ENCODE measurements at regions not wholly inside any gene's neighbourhood (a gene's known extent, or its start where the extent isn't known, plus 50 kb on each side); places are given as distances from the start of the nearest gene placed in this dataset.

GRCh38 chr15:58298879-58299850, 132.6 kb upstream of the LIPC start:
- Mint-ChIP-seq H3K4me1 (no peaks in the 10 kb centered on the region), H3K4me3 (no peak overlapping the region), H3K36me3 (peaks cover 3% of the 10 kb centered on the region in 2 donors), H3K9me3 (peaks cover 5 to 6% of the 10 kb centered on the region in 2 donors), H3K27me3 (peaks cover 0 to 5% of the 10 kb centered on the region in 2 donors), H3K27ac (no peak overlapping the region)
- ATAC-seq (replicated peaks) (no peak), DNase-seq (no peak)

- H3K9me3 Mint-ChIP-seq = peaks cover 0 to 2% of the 10 kb centered on the region in 2 donors
- no peak overlapping the region for H3K4me3 Mint-ChIP-seq
- H3K36me3 Mint-ChIP-seq = no peaks in the 10 kb centered on the region
- H3K27me3 Mint-ChIP-seq = peaks cover 0 to 5% of the 10 kb centered on the region in 2 donors
- no peak for DNase-seq
- no peak overlapping the region for H3K27ac Mint-ChIP-seq
- H3K4me1 Mint-ChIP-seq = no peaks in the 10 kb centered on the region
- no peak for ATAC-seq (replicated peaks)
Measured at GRCh38 chr15:58302832-58303231, 129.0 kb upstream of the LIPC start.

- H3K9me3 Mint-ChIP-seq = peaks cover 0 to 2% of the 10 kb centered on the region in 2 donors
- H3K36me3 Mint-ChIP-seq = no peaks in the 10 kb centered on the region
- peaks cover 0 to 5% of the 10 kb centered on the region in 2 donors for H3K27me3 Mint-ChIP-seq
- H3K4me1 Mint-ChIP-seq = no peaks in the 10 kb centered on the region
- no peak for DNase-seq
- H3K4me3 Mint-ChIP-seq = no peak overlapping the region
- no peak overlapping the region for H3K27ac Mint-ChIP-seq
- ATAC-seq (replicated peaks) = no peak
Measured at GRCh38 chr15:58303236-58303635, 128.6 kb upstream of the LIPC start.

GRCh38 chr15:58306591-58307312, 125.0 kb upstream of the LIPC start:
- DNase-seq (no peak), ATAC-seq (replicated peaks) (no peak)
- no peaks in the 10 kb centered on the region for H3K36me3 Mint-ChIP-seq
- H3K4me3 Mint-ChIP-seq = no peak overlapping the region
- H3K27ac Mint-ChIP-seq = no peak overlapping the region
- H3K27me3 Mint-ChIP-seq = no peaks in the 10 kb centered on the region
- H3K9me3 Mint-ChIP-seq = no peaks in the 10 kb centered on the region
- no peaks in the 10 kb centered on the region for H3K4me1 Mint-ChIP-seq

- Mint-ChIP-seq H3K4me1 (no peaks in the 10 kb centered on the region), H3K27me3 (no peaks in the 10 kb centered on the region), H3K36me3 (no peaks in the 10 kb centered on the region), H3K4me3 (no peak overlapping the region), H3K27ac (no peak overlapping the region), H3K9me3 (no peaks in the 10 kb centered on the region)
- DNase-seq = no peak
- no peak for ATAC-seq (replicated peaks)
Measured at GRCh38 chr15:58307313-58307961, 124.4 kb upstream of the LIPC start.

GRCh38 chr15:58308742-58309355, 122.9 kb upstream of the LIPC start:
- Mint-ChIP-seq H3K27ac (no peak overlapping the region), H3K27me3 (no peaks in the 10 kb centered on the region), H3K4me3 (no peak overlapping the region), H3K36me3 (no peaks in the 10 kb centered on the region), H3K4me1 (peaks cover 4% of the 10 kb centered on the region in 2 donors), H3K9me3 (no peaks in the 10 kb centered on the region)
- ATAC-seq (replicated peaks) = no peak
- DNase-seq = no peak

GRCh38 chr15:58309963-58310928, 121.5 kb upstream of the LIPC start:
- Mint-ChIP-seq H3K9me3 (no peaks in the 10 kb centered on the region), H3K27me3 (no peaks in the 10 kb centered on the region), H3K27ac (no peak overlapping the region), H3K36me3 (no peaks in the 10 kb centered on the region), H3K4me1 (peaks cover 7 to 10% of the 10 kb centered on the region in 2 donors), H3K4me3 (no peak overlapping the region)
- ATAC-seq (replicated peaks) = no peak
- no peak for DNase-seq

- H3K36me3 Mint-ChIP-seq = no peaks in the 10 kb centered on the region
- ATAC-seq (replicated peaks) (no peak), DNase-seq (no peak)
- no peak overlapping the region for H3K4me3 Mint-ChIP-seq
- H3K4me1 Mint-ChIP-seq = peaks cover 7 to 10% of the 10 kb centered on the region in 2 donors
- no peaks in the 10 kb centered on the region for H3K9me3 Mint-ChIP-seq
- H3K27ac Mint-ChIP-seq = no peak overlapping the region
- H3K27me3 Mint-ChIP-seq = no peaks in the 10 kb centered on the region
Measured at GRCh38 chr15:58311556-58311955, 120.2 kb upstream of the LIPC start.

- peaks cover 7 to 10% of the 10 kb centered on the region in 2 donors for H3K4me1 Mint-ChIP-seq
- DNase-seq (no peak), ATAC-seq (replicated peaks) (no peak)
- H3K27me3 Mint-ChIP-seq = no peaks in the 10 kb centered on the region
- no peak overlapping the region for H3K4me3 Mint-ChIP-seq
- no peaks in the 10 kb centered on the region for H3K36me3 Mint-ChIP-seq
- H3K27ac Mint-ChIP-seq = no peak overlapping the region
- no peaks in the 10 kb centered on the region for H3K9me3 Mint-ChIP-seq
Measured at GRCh38 chr15:58312031-58312430, 119.8 kb upstream of the LIPC start.

GRCh38 chr15:58313304-58313703, 118.5 kb upstream of the LIPC start:
- Mint-ChIP-seq H3K27ac (no peak overlapping the region), H3K27me3 (no peaks in the 10 kb centered on the region), H3K4me3 (no peak overlapping the region), H3K36me3 (no peaks in the 10 kb centered on the region), H3K9me3 (no peaks in the 10 kb centered on the region), H3K4me1 (peaks cover 7 to 10% of the 10 kb centered on the region in 2 donors)
- no peak for ATAC-seq (replicated peaks)
- no peak for DNase-seq

- peaks cover 7 to 10% of the 10 kb centered on the region in 2 donors for H3K4me1 Mint-ChIP-seq
- no peaks in the 10 kb centered on the region for H3K27me3 Mint-ChIP-seq
- no peaks in the 10 kb centered on the region for H3K36me3 Mint-ChIP-seq
- no peak overlapping the region for H3K4me3 Mint-ChIP-seq
- no peak for DNase-seq
- no peak for ATAC-seq (replicated peaks)
- no peak overlapping the region for H3K27ac Mint-ChIP-seq
- no peaks in the 10 kb centered on the region for H3K9me3 Mint-ChIP-seq
Measured at GRCh38 chr15:58313810-58314592, 117.8 kb upstream of the LIPC start.

- H3K36me3 Mint-ChIP-seq = no peaks in the 10 kb centered on the region
- H3K27me3 Mint-ChIP-seq = no peaks in the 10 kb centered on the region
- H3K9me3 Mint-ChIP-seq = no peaks in the 10 kb centered on the region
- H3K4me3 Mint-ChIP-seq = no peak overlapping the region
- no peak overlapping the region for H3K27ac Mint-ChIP-seq
- DNase-seq (no peak), ATAC-seq (replicated peaks) (no peak)
- H3K4me1 Mint-ChIP-seq = peaks cover 7 to 10% of the 10 kb centered on the region in 2 donors
Measured at GRCh38 chr15:58314593-58315216, 117.1 kb upstream of the LIPC start.

All from stimulated activated naive B cell treated with anti-CD40 and anti-IgM and Interleukin-4, amounts not matched to agents 10 μg/mL and 1 μg/mL and 100 μg/mL, for 72 hours (primary cell).